ENCODE measurements at regions not wholly inside any gene's neighbourhood (a gene's known extent, or its start where the extent isn't known, plus 50 kb on each side); places are given as distances from the start of the nearest gene placed in this dataset.

DNA sequence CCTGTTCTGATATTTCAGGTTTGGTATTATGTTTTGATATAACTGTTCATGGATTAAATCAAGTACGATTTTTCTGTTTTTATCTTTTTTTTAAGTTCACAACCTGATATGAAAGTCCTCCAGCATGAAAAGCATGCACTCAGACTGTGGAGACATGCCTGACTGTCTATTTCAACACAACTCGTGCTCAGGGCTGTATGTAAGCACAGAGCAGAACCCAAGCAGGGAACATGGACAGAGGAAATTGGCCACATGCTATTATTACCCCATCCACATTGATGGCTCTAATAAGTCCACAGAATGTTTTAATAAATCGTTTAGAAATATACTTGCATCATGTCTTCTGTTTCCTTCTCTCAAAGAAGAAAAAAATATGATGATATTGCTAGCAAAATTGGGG is 730.4 kb downstream of the C6orf118 start:
- 2% methylated on average over 3 of the region's 3 CpGs for WGBS (ENCODE audit: low lambda C conversion rate)
- no peak for FAIRE-seq
- POLR2A ChIA-PET: no interaction called here

More for the DNA sequence above, 730.4 kb downstream of the C6orf118 start:
- ATAC-seq (no peak), DNase-seq (ENCODE audit: low spot score) (no peak)
- intact Hi-C loops (cut with micrococcal nuclease; ENCODE audit: unreplicated experiment): no loop called here
- H4K20me1 ChIP-seq (ENCODE audit: insufficient read depth, low read length): no peaks in the 10 kb centered on the region
- BruUV-seq (replicated peaks): no TSS peak
- H3K27ac ChIP-seq (ENCODE audit: extremely low read length, insufficient read depth, low read length): no peak overlapping the region
- in situ Hi-C loops (cut with HindIII; ENCODE audit: extremely low pct_ligation_motif_present, low pct_unique_long_range_greater_than_20kb): no loop called here
- H3K36me3 ChIP-seq (replicated peaks in 1 of 2; ENCODE audit: control insufficient read depth in 1 of 2, insufficient read depth in 2 of 2, low read length in 2 of 2): no peaks in the 10 kb centered on the region
- H2AFZ ChIP-seq (ENCODE audit: low read length): no peak overlapping the region
- H3K79me2 ChIP-seq (ENCODE audit: insufficient read depth, low read length): no peaks in the 10 kb centered on the region
- H3K4me1 ChIP-seq (ENCODE audit: insufficient read depth, low read length): no peaks in the 10 kb centered on the region
- H3K27me3 ChIP-seq (ENCODE audit: control insufficient read depth in 1 of 2, insufficient read depth in 2 of 2, low read length in 2 of 2): no peaks in the 10 kb centered on the region
- H3K4me2 ChIP-seq (ENCODE audit: low read depth, low read length): no peak overlapping the region
- CTCF ChIA-PET (ENCODE audit: low intra/inter-chr PET ratio, low total read pairs): no interaction called here
- H3K9me3 ChIP-seq (ENCODE audit: low read length): peaks cover 98% of the 10 kb centered on the region
- TF ChIP-seq TIGD3 (CRISPR knock-in tag; IDR thresholded peaks at IDR 0.05; ENCODE audit: borderline replicate concordance) (no peak), HIC2 (CRISPR knock-in tag; IDR thresholded peaks at IDR 0.05; ENCODE audit: low read depth) (no peak), ZNF766 (CRISPR knock-in tag; IDR thresholded peaks at IDR 0.05; ENCODE audit: borderline replicate concordance) (no peak), ZBTB38 (CRISPR knock-in tag; IDR thresholded peaks at IDR 0.05) (no peak), TEF (CRISPR knock-in tag; IDR thresholded peaks at IDR 0.05) (no peak), CBX2 (IDR thresholded peaks at IDR 0.05; ENCODE audit: low read depth, low read length) (no peak), CBX2 (CRISPR knock-in tag; IDR thresholded peaks at IDR 0.05; ENCODE audit: low read depth) (no peak)
- TF ChIP-seq, protein P1, sequence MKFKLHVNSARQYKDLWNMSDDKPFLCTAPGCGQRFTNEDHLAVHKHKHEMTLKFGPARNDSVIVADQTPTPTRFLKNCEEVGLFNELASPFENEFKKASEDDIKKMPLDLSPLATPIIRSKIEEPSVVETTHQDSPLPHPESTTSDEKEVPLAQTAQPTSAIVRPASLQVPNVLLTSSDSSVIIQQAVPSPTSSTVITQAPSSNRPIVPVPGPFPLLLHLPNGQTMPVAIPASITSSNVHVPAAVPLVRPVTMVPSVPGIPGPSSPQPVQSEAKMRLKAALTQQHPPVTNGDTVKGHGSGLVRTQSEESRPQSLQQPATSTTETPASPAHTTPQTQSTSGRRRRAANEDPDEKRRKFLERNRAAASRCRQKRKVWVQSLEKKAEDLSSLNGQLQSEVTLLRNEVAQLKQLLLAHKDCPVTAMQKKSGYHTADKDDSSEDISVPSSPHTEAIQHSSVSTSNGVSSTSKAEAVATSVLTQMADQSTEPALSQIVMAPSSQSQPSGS (CRISPR knock-in tag; IDR thresholded peaks at IDR 0.05): no peak
- H3K4me3 ChIP-seq (replicated peaks in 1 of 3; ENCODE audit: insufficient read depth in 1 of 3, low read depth in 2 of 3, low read length in 3 of 3): no peak overlapping the region
- no peak overlapping the region for H3K9ac ChIP-seq (ENCODE audit: insufficient read depth, low read depth, low read length)

All from HepG2 (cell line).